Stomach (tissue), 8 donors: ENCODE measurements at regions not wholly inside any gene's neighbourhood (a gene's known extent, or its start where the extent isn't known, plus 50 kb on each side); places are given as distances from the start of the nearest gene placed in this dataset.
"Not testable (repeated sequence)": the region's sequence is repeated elsewhere in the genome, so short reads cannot be mapped to it uniquely, and the experiment has no call there.

ENCODE experiments used
- DNase-seq, 2 donors: peaks; one replicate each; pipeline versions ENCODE4 v3.0.0 to v3.0.0-alpha.2; 2013 to 2019
- H3K27ac ChIP-seq, 5 donors: fragments of 200-600 bp in 4 of 5; sonication (generic) in 4 of 5; one replicate each; pipeline ENCODE4 v1.5.1; 2013 to 2019; ENCODE audit warnings: mild to moderate bottlenecking in 1 of 5, moderate library complexity in 1 of 5
- H3K27me3 ChIP-seq, 3 donors: fragments of 200-600 bp; sonication (generic); one replicate each; pipeline ENCODE4 v1.5.1; 2017 to 2019; ENCODE audit warnings: mixed run types in 1 of 3
- H3K36me3 ChIP-seq, 4 donors: fragments of 200-600 bp; sonication (generic); 1 replicate in 3 of 4; 2 replicates in 1 of 4; pipeline ENCODE4 v1.5.1; 2016 to 2019
- H3K4me1 ChIP-seq, 4 donors: fragments of 200-600 bp; sonication (generic); one replicate each; pipeline ENCODE4 v1.5.1; 2016 to 2019
- H3K4me3 ChIP-seq, 4 donors: fragments of 200-600 bp; sonication (generic) in 3 of 4; one replicate each; pipeline ENCODE4 v1.5.1; 2016 to 2019; ENCODE audit warnings: mild to moderate bottlenecking in 1 of 4
- H3K9me3 ChIP-seq, 4 donors: fragments of 200-600 bp; sonication (generic); one replicate each; pipeline ENCODE4 v1.5.1; 2016 to 2019
- CTCF ChIP-seq, 7 experiments: fragments of 450-650 bp in 4 of 7; fragments of 200-600 bp in 3 of 7; sonication (generic) in 3 of 7; IDR thresholded peaks; one replicate each; pipeline ENCODE4 v1.5.1; 2016 to 2019; ENCODE audit warnings: antibody characterized with exemption in 7 of 7, control low read depth in 2 of 7, mild to moderate bottlenecking in 1 of 7
- EP300 ChIP-seq: sonication (generic); formaldehyde crosslinking; IDR thresholded peaks from one replicate; pipeline ENCODE4 v1.6.1; 2017; ENCODE audit warnings: antibody characterized with exemption
- POLR2A ChIP-seq, 4 donors: fragments of 450-650 bp; IDR thresholded peaks; one replicate each; pipeline ENCODE4 v1.6.1; 2016; ENCODE audit warnings: antibody characterized with exemption in 4 of 4, control low read depth in 2 of 4, mild to moderate bottlenecking in 1 of 4, moderate library complexity in 1 of 4
- POLR2AphosphoS5 ChIP-seq, 3 donors: sonication (generic); formaldehyde crosslinking; IDR thresholded peaks; one replicate each; pipeline ENCODE4 v1.6.1; 2016; ENCODE audit warnings: antibody characterized with exemption in 3 of 3
- WGBS, 5 donors: extraction: QIAGEN DNeasy Blood & Tissue Kit in 3 of 5; methylation state at CpG; one replicate each; pipeline versions ENCODE4 v1.1.5 to v1.1.7; 2013 to 2018; 5-methylcytosine and 5-hydroxymethylcytosine counted together
- intact Hi-C: fragments of 100-400 bp; cut with DNase I; formaldehyde crosslinking; loops from one replicate; pipeline ENCODE4 v1.15.1; 2023; ENCODE audit warnings: low total_unique reads
- donor health status: healthy with polysubstance abuse.
- donor health status: Bipolar disorder and iron deficiency.
- donor health status: healthy.

GRCh38 chr18:38792731-38793130 lies 1227.1 kb upstream of the CELF4 start:
- WGBS, 5 donors, result 75 to 88% (median 78%) methylated on average over 6 of the region's 6 CpGs
- intact Hi-C loops, result no loop called here
- H3K27ac ChIP-seq, result no peak overlapping the region

GRCh38 chr18:38790786-38791185 lies 1225.2 kb upstream of the CELF4 start:
- TF ChIP-seq POLR2AphosphoS5 (IDR thresholded peaks at IDR 0.05), result no peak
- no peak for TF ChIP-seq CTCF (IDR thresholded peaks at IDR 0.05)
- no peak for TF ChIP-seq EP300
- TF ChIP-seq POLR2A (IDR thresholded peaks at IDR 0.05), result no peak
- Histone ChIP-seq H3K9me3 (no peaks in the 10 kb centered on the region), H3K27me3 (no peaks in the 10 kb centered on the region), H3K36me3 (no peaks in the 10 kb centered on the region), H3K4me3 (no peak overlapping the region), H3K4me1 (no peaks in the 10 kb centered on the region), H3K27ac (no peak overlapping the region)
- no peak for DNase-seq
- intact Hi-C loops, result no loop called here
- 74 to 91% (median 83%) methylated on average over 1 of the region's 1 CpG for WGBS, 5 donors

More at GRCh38 chr18:38792731-38793130, 1227.1 kb upstream of the CELF4 start:
- DNase-seq, result no peak
- Histone ChIP-seq H3K4me1 (no peaks in the 10 kb centered on the region), H3K9me3 (no peaks in the 10 kb centered on the region), H3K36me3 (no peaks in the 10 kb centered on the region), H3K27me3 (no peaks in the 10 kb centered on the region), H3K4me3 (no peak overlapping the region)
- TF ChIP-seq EP300, result no peak

GRCh38 chr18:38790303-38790702 lies 1224.7 kb upstream of the CELF4 start:
- WGBS, 5 donors, result 37 to 68% (median 62%) methylated on average over 1 of the region's 1 CpG
- H3K4me1 ChIP-seq, result no peaks in the 10 kb centered on the region
- no peak overlapping the region for H3K4me3 ChIP-seq
- DNase-seq, result no peak
- no peaks in the 10 kb centered on the region for H3K9me3 ChIP-seq
- intact Hi-C loops, result no loop called here
- no peaks in the 10 kb centered on the region for H3K27me3 ChIP-seq
- no peaks in the 10 kb centered on the region for H3K36me3 ChIP-seq
- H3K27ac ChIP-seq, result no peak overlapping the region
- TF ChIP-seq POLR2A (IDR thresholded peaks at IDR 0.05), result no peak
- TF ChIP-seq EP300, result no peak
- no peak for TF ChIP-seq CTCF (IDR thresholded peaks at IDR 0.05)
- no peak for TF ChIP-seq POLR2AphosphoS5 (IDR thresholded peaks at IDR 0.05)

- Histone ChIP-seq H3K4me1 (no peaks in the 10 kb centered on the region), H3K27ac (no peak overlapping the region), H3K4me3 (no peak overlapping the region), H3K27me3 (no peaks in the 10 kb centered on the region), H3K36me3 (no peaks in the 10 kb centered on the region), H3K9me3 (no peaks in the 10 kb centered on the region)
- WGBS, 5 donors, result 30 to 46% (median 37%) methylated on average over 1 of the region's 1 CpG
- intact Hi-C loops, result no loop called here
- DNase-seq, result no peak
- TF ChIP-seq CTCF (IDR thresholded peaks at IDR 0.05) (no peak), POLR2A (IDR thresholded peaks at IDR 0.05) (no peak), POLR2AphosphoS5 (IDR thresholded peaks at IDR 0.05) (no peak), EP300 (no peak)
Observed at GRCh38 chr18:38789141-38789540, 1223.5 kb upstream of the CELF4 start.

- intact Hi-C loops, result no loop called here
- TF ChIP-seq CTCF (IDR thresholded peaks at IDR 0.05) (no peak), EP300 (no peak), POLR2AphosphoS5 (IDR thresholded peaks at IDR 0.05) (no peak), POLR2A (IDR thresholded peaks at IDR 0.05) (no peak)
- H3K27me3 ChIP-seq, result no peaks in the 10 kb centered on the region
Observed at GRCh38 chr18:38786906-38787305, 1221.3 kb upstream of the CELF4 start.

GRCh38 chr18:38771620-38772019 lies 1206.0 kb upstream of the CELF4 start:
- H3K4me3 ChIP-seq, H3K36me3 ChIP-seq, H3K4me1 ChIP-seq, H3K27me3 ChIP-seq, intact Hi-C loops, H3K27ac ChIP-seq, DNase-seq: not testable (repeated sequence)
- WGBS, 5 donors, result 52 to 71% (median 57%) methylated on average over 1 of the region's 1 CpG
- peaks cover 0 to 17% (median 7%) of the 10 kb centered on the region in 4 donors for H3K9me3 ChIP-seq

More at GRCh38 chr18:38786906-38787305, 1221.3 kb upstream of the CELF4 start:
- WGBS, 5 donors, result 84 to 96% (median 92%) methylated on average over 1 of the region's 1 CpG
- peaks cover 0 to 6% (median 0%) of the 10 kb centered on the region in 4 donors for H3K9me3 ChIP-seq
- no peaks in the 10 kb centered on the region for H3K4me1 ChIP-seq
- H3K27ac ChIP-seq, result no peak overlapping the region
- DNase-seq, result no peak
- H3K36me3 ChIP-seq, result no peaks in the 10 kb centered on the region
- H3K4me3 ChIP-seq, result no peak overlapping the region
